NCI-H82 treated with DMSO at 0.1 percent for 48 hours (cell line): ENCODE measurements at regions not wholly inside any gene's neighbourhood (a gene's known extent, or its start where the extent isn't known, plus 50 kb on each side); places are given as distances from the start of the nearest gene placed in this dataset.
"Not testable (repeated sequence)": the region's sequence is repeated elsewhere in the genome, so short reads cannot be mapped to it uniquely, and the experiment has no call there.

Experiments
- DNase-seq: peaks from one replicate; lab custom pipeline; 2025; ENCODE audit not compliant: unreplicated experiment; lab: John Stamatoyannopoulos, UW

DNA sequence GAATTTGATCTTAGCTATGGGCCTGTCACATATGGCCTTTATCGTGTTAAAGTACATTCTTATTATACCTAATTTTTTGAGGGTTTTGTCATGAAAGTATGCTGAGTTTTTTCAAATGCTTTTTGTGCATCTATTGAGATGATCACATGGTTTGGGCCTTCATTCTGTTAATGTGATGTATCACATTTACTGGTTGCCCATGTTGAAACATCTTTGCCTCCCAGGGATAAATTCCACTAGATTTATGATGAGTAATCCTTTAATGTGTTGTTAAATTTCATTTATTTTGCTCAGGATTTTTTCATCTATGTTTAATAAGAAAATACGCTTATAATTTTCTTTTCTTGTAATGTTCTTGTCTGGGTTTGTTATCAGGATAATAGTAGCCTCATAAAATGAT lies 442.0 kb downstream of the MDFIC start:
- DNase-seq, result no peak

DNA sequence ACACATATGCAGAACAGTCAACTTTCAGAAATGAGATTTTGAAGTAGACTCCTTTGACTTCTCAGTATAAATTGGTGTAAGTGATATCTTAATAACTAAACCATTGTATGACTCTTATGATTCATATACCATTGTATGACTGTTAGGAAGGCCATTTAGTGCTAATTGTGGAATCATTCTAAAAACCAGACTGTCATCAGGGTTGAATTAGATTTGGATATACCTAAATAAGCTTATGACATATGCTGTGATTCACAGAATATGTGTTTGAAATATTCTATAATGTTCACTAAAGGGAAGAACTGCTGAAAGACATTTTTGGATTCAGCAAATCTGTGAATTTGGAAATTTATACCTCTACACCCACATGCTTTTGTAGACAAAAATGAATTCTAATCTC lies 438.1 kb downstream of the MDFIC start:
- DNase-seq, result no peak

DNA sequence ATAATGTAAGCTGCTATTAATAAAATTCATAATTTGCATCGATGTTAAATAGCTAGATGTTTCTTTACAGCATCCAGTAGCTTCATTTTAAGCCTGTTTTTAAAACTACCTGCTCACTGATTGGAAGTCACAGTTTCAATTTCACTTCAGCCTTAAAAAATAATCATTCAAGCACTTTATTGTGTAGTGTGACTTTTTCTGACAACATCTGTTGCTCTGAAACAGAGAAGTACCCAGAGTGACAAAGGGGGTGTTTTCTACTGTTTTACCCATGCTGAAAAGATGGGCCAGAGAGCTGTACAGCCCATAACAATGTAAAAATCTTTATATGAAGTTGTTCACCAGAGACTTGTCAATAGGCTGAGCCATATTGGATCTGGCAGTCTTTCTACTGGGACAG lies 437.2 kb downstream of the MDFIC start:
- DNase-seq, result no peak

DNA sequence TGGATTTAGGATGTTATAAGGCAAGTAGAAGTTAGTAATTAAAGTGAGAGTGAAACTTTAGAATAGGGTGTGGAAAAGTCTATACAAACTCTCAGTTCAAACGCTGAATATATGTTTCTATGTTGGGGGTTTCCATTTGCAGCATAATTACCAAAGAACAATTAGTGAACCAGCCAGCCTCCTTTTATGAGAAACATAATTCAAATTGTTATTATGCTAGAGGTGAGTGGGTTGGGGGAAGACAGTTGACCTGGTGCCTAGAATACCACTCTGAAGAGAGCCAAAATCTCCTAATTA lies 435.8 kb downstream of the MDFIC start:
- no peak for DNase-seq

DNA sequence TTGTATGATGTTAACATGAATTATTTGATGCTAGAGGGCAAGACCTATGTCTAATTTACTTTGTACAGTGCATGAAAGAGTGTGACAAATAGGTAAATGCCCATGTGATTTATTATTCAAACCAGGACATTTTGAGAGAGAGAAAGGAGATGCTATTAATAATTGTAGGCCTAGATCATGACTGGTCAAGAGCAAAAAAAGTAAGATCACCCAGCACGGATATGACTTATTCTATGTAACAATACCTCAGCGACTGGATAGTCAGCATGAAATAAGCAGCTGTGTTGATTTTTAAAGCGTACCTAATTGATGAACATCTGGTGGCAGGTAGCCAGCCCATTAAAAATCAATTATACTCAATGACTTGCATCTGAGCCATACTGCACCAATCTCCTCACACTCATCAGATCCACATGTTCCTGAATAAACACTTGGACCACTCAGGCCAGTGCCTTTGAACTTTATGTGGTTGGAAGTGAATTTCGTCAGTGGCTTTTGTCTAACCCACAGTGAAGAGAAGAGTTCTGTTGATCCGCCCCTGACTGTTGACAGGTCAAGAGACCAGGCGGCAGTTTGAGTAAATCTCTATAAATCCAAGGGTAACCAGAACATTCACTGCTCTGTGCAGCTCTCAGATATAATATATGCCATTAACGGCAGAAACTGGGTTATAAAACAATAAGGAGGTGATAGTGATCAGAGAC lies 435.3 kb downstream of the MDFIC start:
- DNase-seq, result no peak

DNA sequence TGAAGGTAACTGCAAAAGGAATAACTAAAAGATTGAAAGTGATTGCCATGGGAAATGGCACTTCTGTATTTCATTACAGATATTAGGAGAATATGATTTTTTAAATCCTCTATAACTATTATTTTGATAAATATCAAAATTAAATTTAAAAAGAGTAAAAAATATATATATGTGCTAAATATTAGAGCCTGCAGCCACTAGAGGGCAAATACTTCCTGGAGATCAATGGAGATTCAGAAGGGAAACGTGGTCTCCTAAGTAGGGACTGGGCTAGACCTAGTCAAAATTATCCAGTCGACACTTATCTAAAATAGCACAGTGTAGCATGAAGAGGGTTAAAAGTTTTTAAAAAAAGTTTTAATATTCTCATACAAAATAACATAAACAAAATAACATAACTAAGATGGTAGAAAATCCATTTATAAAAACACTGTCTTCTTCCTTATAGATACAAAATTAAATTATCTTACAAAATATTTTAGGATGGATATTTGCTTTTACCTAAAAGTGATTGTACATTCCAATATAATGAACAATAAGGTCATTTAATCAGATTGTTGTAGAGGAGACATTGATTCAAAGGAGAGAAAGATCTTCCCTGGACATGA lies 434.3 kb downstream of the MDFIC start:
- no peak for DNase-seq

DNA sequence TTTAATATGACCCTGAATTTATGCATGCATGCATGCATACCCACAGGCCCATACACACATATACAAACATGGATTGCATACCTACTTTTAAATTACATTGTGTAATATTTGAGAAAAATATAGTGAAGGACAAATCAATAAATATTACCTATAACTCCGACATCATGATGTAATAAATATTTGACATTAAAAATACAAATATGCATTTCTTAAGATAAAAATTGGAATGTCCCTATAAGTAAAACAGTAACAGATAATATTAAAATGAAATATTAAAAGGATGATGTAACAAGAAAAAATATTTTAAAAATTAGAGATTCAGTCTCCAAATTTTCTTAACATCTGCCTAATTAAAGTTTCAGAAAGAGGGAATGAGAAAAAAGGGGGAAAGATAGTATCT lies 433.0 kb downstream of the MDFIC start:
- DNase-seq, result no peak

DNA sequence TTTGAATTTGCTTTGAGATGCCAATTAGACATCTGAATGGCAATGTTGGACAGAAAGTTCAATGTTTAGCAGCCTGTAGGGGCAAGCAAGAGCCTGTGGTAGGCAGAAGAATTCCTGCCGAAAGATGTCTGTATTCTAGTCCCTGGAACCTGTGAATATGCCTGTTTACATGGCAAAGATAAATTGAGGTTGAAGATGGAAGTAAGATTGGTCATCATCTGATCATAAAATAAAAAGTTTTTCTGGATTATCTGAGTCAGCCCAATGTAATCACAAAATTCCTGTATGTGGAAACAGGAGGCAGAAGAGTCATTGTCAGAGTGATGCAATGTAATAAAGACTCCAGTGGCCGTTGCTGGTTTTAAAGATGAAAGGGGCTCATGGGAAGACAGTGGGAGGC lies 430.5 kb downstream of the MDFIC start:
- DNase-seq, result no peak

DNA sequence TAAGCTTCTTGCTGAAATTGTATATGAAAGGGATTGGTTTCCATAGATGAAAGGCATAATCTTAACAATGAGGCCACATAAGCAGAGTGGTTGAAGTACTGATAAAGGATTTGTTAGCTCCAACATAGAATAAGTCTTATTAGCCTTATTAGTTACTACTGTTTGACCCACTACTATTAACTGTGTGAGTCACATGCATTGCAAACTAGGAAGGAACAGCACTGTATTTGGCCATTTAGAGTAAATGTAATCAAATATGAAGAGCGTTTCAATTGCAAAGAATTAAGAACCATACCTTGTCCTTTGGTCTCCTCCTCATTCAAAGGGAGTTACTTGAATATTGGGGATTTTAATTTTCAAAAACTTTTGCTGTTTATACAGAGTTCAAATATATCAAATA lies 428.9 kb downstream of the MDFIC start:
- DNase-seq, result no peak

DNA sequence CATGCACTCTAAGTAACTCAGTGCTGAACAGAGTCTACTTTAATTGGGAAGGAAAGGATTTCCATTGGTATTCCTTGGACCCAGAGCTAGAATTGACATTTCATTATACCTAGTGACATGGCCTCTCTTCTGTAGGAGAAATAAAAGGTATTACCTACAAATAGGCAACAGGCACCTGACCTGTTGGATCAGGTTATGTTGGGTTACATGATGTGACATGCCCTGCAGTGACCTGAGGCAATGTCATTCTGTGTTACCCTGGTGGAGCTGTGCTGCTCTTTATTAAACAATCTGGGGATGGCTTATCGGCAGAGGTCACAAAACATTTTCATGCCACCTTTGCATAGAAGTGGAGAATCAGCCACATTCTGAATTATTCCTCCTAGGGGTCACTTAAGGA lies 427.7 kb downstream of the MDFIC start:
- no peak for DNase-seq

DNA sequence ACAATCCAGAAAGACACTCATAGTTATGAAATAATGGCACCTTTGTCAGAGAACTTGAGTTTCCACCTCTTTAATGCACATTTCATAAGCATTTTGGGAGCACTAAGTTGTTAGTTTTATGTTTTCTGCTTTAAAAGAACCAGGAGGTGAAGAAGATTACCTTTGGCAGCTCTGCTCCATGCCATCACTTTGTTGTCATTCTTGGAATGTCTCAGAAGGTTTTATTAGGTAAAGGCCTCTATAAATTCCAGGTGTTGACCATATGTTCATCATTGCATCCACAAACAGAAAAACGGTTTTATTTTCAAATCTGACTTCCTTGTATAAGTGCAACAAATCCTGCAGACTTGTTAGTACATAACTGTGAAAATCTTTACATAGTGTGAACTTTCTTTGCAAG lies 424.8 kb downstream of the MDFIC start:
- DNase-seq, result no peak

DNA sequence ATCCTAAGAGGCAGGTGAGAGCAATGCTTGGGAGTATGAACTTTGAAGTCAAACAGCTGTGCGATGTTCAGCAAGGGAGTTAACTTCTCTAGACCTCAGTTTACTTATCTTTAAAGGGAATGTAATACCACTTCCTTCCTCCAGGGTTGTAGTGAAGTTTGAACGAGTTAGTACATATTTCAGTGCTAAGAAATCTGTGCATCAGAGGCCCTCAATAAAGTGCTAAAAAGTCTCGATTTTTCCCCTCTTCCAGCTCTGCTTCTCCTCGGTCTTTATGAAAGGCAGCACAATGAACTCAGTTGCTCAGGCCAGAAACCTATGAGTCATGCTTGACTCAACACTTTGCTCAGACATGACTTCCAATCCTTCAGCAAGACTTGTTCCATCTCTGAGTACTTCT lies 418.9 kb downstream of the MDFIC start:
- no peak for DNase-seq

DNA sequence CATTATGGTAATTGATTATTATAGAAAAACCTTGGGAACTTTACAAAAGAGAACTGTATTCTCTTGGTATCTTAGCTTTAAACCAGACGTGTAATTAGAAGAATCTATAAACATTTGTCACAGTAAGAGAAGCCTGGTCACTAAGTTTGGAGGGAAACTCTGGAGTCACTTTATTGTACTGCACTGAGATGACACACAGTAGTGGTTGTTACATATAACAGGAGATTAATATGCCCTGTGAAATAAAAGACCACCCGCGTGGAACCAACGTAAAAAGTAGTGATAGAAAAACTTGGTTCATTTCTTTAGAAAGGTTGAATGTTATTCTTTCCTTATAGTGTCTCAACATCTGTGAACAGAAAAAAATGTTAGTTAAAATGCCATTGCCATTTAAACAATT lies 416.1 kb downstream of the MDFIC start:
- no peak for DNase-seq

DNA sequence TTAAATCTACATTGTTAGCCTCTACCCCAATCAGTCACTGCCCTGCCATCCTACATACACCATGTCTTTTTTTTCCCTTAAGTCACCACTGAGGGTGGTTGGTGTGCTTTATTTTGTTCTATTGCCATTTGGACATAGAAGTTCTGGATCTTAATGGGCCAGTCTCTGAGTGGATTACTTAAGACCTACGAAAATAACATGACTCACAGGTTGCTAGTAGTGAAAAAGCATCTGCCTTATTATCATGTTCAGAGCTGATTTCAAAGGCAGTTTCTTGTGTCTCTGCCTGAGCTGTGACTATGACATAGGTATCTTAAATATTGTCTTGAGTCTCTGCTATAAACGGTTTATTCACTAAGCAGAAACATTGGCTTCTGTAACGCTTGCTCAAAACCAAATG lies 410.8 kb downstream of the MDFIC start:
- no peak for DNase-seq

DNA sequence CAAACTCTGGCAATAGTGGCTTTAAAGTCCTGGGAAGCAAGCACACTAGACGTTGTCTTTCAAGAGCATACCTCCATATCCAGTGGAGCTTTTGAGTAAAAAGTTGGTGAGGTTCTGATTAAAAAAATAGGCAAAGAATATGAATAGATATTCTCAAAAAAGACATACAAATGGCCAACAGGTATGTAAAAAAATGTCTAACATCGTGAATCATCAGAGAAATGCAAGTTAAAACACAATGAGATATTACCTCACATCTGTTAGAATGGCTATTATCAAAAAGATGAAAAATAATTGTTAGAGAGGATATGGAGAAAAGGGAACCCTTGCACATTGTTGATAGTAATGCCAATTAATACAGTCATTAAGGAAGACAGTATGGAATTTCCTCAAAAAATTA lies 407.1 kb downstream of the MDFIC start:
- no peak for DNase-seq

DNA sequence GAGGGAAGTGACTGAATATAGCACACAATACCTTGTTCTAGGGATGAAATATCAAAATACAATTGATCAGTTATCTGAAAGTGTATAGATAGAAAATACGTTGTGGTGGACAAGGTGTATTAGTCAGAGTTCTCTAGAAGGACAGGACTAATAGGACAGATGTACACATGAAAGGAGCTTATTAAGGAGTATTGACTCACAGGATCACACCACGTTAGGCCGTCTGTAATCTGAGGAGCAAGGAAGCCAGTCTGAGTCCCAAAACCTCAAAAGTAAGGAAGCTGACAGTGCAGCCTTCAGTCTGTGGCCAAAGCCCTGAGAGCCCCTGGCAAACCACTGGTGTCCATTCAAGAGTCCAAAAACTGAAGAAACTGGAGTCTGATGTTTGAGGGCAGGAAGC lies 406.1 kb downstream of the MDFIC start:
- no peak for DNase-seq

DNA sequence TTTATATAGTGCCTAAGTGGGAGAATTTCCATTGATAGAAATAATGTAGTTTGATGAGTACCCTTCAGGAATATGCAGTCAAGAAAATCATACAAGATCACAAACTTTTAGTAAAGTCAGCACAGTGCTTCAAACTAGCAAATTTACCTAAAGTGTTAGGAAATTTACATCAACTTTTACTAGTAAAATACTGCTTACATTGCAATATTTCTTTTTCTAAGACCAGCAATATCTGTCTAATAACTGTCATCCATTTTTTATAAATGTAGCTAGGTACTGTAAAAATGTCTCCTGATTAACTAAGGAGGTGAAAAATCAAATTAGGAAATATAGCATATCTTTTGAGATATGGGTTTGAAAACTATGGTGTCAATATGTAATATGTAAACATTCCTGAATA lies 405.4 kb downstream of the MDFIC start:
- DNase-seq, result no peak

DNA sequence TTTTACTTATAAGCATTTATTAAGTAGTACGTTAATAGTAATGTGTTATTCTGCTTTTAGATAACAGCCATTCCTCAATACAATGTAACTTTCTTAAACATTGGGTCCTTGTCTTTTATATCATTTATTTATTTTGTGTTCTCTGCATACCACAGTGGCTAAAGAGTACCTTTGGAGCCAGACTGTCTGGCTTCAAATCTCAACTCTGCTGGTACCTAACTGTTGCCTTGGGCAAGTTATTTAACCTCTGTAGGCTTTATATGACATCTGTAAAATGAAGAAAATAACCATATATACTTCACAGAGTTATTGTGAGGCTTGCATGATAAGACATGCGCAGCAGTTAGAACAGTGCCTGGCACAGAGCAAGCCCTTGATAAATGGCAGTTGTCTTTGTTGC lies 397.6 kb downstream of the MDFIC start:
- no peak for DNase-seq

DNA sequence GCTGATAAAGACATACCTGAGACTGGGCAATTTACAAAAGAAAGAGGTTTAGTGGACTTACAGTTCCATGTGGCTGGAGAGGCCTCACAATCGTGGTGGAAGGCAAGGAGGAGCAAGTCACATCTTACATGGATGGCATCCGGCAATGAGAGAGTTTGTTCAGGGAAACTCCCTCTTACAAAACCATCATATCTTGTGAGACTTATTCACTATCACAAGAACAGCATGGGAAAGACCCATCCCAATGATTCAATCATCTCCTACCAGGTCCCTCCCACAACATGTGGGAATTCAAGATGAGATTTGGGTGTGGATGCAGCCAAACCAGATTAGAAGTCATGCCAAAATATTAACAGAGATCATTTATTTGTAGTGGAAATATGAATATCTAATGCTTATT lies 388.4 kb downstream of the MDFIC start:
- DNase-seq, result not testable (repeated sequence)

DNA sequence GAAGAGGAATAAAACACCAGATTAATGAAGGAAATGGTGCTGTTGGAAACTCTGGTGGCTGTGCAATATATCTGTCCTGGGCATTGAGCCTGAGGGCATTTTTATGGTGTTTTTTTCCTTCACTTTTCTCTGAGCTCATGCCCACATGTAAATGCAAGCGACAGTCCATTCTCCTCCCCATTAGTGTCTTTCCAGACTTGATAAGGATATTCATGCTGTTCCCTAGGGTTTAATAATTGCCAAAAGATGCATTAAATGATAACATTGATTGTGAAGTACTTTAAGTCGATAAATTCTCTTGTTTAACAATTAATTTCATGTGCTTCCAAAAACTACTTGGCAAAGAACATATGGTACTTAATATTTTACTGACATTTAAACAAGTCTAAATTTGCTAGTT lies 384.7 kb downstream of the MDFIC start:
- DNase-seq, result no peak

DNA sequence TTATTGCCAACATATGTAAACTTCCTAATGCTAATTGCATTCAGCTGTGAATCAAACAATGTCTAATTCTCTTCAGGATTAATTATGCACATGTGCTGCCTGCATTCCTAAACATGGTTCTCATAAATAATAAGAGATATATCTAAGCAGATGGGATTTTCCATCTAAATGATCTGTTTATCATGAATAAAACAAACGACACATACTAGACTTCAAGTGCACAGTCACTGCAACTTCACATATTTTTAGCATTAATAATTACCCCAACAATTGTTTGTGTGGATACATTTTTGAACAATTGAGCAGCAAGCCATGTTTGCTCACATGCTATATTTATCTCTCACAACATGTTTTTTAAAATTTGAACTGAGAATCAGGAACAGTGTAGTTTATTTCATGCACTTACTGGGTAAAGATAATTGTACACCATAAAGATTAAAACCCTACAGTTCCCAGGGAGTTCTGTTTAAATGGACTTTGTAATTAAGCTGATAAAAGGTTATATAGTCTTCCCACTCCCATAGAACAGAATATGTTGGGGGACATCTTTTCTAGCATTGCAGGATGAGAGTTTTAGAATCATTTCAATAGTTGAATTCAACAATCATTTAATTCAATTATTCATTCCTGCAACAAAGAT lies 378.5 kb downstream of the MDFIC start:
- no peak for DNase-seq

DNA sequence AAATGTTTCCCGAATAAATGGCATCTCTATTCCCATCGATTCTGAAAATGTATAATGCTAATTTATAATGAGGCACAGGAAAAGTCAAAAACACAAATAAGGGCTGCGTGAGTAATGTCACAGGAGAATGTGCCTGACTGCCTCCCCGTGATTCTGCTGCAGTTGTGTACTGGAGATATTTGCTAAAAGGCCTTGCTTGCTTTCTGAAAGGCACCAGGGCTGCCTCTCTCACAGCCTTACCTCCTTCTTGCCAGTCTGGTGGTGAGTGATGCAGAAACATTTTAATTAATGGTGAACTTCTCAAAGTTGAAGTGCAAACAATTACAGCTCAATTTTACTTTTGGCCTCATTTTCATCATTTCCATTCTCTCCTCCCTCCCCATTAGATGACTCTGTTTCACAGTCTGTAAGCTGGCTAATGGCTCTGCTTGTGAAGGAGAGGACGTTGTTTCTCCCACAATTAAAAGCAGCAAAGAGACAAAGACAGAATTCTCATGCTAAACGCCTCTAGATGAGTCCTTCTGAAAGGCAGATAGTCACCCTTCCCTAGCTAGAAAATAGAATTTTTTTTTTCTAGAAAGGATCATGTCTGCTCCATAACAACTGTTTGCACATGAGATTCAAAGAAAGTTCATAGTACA lies 377.6 kb downstream of the MDFIC start:
- DNase-seq, result no peak
